IPS DF 4.7 (cell line): ENCODE measurements at regions not wholly inside any gene's neighbourhood (a gene's known extent, or its start where the extent isn't known, plus 50 kb on each side); places are given as distances from the start of the nearest gene placed in this dataset.

Source experiments
- DNase-seq: peaks from one replicate; pipeline ENCODE4 v3.0.0-alpha.2; 2013; ENCODE audit warnings: low spot score; ENCODE audit errors: extremely low read depth

DNA sequence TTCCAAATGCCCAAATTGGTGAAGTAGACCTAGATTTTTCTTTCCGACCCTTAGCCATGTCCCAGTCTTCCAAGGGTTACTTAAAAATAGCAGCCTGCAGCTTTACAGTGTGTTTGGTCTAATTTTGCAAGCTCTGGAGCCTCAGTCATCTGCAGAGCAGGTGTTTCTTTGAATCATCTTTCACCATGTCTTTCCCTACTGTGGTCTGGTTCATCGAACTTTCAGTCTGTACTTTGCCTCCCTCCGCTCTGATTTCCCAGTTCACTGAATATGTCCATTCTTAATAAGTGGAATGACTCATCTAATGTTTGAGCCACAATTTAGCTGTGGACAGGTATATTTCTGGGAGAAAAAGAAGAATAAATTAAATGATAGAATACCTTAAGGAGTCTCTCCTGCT, 1060.7 kb downstream of the EFNA5 start:
- DNase-seq: no peak

DNA sequence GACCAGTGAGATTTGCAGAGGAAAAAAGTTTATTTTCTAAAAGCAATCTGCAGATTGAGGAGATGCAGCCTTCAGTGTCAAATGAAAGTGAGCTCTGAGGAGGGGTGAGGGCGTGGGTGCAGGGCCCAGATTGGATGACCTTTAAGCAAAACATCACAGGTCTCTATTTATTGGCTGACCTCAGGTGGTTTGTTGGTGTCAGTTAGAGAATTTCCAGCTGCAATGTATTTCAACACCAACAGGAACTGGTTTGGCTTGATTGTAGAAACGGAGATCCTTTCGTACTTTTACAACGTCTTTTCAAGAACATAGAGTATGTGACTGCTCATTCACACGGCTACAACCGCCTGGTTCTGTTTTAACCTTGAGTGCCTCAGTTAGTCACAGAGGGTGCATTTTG, 1069.1 kb downstream of the EFNA5 start:
- DNase-seq: no peak

DNA sequence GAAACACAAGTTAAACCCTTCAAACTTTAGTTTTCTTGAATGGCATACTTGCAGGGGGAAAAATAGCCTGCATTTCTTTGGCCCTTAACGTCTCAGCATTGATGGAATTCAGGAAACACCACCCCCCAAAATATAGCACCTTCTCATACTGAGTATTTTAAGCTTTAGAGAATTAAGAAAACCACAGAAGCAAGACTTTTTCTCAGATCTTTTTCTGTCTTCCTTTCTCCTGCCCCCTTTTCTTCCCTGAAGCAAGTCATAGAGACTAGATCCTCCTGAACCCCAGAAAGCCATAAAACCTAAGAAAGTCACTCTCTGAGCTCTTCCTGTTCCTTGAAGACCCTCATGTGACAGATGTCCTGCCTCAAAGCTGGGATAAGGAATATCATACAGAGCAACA, 1069.9 kb downstream of the EFNA5 start:
- DNase-seq: no peak

DNA sequence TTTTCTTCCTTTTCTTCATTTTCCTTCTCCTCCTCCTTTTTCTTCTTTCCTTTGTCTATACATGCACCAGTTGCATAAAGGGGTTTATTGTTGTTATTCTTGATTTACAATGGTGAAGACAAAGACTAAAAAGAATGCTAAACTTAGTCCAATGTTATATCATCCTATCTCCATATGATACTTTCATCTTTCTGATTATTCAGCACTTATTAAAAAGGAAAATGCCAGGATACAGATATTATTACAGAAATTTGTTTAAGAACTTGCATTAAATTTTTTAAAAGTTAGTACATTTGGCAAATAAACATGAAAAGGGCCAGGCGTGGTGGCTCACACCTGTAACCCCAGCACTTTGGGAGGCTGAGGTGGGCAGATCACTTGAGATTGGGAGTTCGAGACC, 1074.9 kb downstream of the EFNA5 start:
- no peak for DNase-seq

DNA sequence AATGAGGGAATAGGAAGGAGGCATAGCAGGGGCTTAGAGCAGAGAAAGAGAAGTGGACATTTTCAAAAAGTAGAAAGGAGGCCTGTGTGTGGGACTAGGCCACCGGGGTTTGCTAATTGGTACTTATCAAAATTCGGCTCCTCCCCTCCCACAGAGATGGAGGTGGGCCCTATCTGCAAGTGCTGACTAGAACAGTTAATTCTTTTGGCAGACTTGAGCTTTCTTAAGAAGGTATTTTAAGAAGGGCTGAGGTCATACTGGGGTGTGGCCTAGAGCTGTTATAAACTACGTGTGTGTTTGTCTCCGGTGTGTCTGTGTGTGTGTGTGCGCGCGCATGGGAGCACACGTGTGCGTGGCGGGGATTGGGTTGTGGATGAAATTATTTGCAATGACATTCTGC, 1086.5 kb downstream of the EFNA5 start:
- DNase-seq: no peak

DNA sequence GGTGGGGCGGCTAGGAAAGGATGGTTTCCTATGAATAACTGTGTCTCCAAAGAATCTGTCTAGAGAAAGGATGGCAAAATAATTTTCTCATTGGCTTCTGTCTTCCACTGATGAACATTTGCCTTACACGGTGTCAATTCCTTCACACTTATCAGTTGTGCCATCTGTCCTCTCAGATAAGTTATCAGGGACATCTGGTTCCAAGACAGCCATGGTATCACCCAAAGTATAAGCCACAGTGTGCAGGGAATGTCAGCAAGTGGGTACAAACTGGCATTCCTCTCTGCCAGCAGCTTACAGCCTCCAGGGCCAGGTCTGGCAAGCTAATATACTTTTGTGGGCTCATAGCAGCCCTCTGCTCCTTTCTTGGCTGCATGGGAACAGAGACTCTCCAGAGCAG, 1092.0 kb downstream of the EFNA5 start:
- DNase-seq: no peak

DNA sequence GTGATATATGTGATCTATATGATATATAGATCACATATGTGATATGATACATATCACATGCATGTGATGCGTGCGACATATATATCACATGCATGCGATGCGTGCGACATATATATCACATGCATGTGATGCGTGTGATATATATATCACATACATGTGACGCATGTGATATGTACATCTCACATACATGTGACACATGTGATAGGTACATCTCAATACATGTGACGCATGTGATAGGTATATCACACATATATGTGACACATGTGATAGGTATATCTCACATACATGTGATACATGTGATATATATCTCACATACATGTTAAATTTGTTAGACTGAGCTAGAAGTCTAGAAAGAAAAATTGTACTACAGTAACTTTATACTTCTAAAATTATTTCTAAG, 1095.9 kb downstream of the EFNA5 start:
- no peak for DNase-seq

DNA sequence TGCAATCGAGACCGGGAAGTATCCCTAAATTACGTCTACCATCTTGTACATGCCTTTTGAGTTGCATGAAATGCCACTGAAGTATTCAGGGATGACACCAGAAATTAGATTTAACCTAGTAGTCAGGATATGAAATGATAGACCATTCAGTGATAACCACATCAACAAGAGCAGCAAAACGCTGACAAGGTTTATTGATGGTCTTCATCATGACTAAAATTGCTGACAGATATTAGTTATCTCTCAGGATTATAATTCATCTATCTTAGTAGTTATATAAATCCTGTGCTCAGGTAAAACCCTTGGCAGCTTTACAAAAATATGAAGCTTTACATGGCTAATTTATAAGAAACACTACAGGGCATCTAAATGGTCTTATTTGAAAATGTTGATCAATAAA, 1104.7 kb downstream of the EFNA5 start:
- DNase-seq: no peak

DNA sequence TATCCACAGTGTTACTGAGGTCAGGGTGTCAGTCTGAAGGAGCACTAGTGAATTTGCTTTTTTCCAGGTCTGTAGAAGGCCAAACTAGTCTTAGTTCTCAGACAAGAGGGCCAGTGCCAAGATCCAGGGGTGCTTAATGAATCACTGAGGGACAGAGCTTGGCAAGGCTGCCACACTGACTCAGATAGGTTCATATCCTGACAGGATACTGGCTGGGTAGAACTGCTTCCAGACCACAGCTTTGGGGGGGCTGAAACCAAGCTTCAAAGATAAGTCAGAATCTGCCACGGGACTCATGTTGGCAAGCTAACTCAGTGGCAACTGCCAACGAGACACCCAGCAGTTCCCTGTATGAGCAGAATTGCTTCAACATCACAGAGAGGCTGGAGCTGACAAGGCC, 1125.4 kb downstream of the EFNA5 start:
- DNase-seq: no peak

DNA sequence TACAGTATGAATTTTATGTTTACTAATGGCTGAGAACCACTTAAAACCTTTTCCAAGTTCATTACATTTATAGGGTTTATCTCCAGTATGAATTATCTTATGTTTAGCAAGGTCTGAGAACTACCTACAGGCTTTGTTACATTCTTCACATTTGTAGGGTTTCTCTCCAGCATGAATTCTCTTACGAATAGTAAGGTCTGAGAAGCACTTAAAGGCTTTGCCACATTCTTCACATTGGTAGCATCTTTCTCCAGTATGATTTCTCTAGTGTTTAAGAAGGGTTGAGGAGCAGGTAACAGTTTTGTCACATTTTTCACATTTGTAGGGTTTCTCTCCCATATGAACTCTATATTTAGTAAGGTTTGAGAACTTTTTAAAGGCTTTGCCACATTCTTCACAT, 1127.4 kb downstream of the EFNA5 start:
- DNase-seq: no peak

DNA sequence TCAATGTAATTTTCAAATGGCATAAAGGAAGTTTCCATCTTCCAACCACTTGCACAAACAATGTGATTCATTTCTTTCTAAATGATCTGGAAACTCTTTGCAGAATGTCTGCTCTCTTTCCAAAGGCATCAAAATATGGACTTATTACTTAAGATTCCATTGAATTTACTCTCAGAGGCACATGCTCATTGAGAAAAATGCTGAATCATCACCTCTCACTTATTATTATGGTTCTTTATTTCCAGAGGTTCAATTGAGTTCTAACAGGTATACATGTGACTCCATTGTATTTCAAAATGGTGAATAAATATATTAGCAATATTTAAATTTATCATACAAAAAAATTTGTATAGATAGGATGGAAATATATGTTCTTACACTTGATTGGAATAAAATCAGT, 1140.6 kb downstream of the EFNA5 start:
- no peak for DNase-seq

DNA sequence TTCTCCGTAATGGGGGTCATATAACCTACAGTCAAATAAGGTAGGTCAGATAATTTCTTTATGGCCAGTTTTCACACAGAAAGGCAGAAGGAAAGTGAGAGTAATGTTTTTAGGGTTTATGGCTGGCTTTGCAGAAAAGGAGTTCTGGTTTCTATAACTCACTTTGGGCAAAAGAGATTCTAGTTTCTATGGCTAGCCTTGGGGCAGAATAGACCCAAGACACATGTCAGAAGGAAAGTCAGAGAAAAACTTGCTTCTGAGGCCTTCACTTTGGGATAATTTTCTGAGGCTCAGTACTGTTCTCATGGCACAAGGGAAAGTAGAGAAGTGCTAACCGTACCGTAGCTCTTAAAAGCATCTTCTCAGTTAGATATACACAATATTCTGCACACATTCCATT, 1145.3 kb downstream of the EFNA5 start:
- no peak for DNase-seq

DNA sequence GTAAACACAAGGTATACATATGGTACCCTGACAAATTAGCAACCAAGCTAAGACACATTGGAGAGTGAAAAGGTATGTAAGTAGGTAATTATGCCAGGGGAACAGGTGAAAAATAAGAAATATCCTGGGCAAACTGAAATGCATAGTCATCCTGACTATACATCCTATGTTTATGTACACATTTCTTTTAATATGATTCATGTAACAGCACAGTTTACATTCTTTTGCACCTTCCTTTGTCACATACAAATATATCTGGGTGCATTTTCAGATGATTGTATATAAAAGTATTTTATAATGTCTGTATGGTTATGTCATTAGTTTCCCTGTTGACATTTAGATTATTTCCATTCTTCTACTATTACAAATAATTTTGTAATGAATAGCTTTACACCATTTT, 1146.9 kb downstream of the EFNA5 start:
- no peak for DNase-seq

DNA sequence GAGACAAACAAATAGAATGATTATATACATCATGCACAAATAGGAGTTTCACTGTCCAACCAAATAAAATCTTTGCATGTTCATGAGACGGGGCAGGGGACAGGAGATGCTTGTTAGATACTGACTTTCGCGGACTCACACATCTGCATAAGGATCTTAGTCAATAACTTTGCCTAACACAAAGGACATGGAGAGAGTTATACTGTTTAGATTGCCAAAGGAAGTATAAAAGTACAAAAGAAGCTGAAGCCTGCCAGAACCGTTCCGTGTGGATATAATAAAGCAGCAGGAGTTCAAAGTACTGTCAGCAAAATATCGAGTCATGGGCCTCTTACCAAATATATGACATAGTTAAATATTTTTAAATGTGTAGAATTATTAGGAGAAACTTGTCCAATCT, 1148.4 kb downstream of the EFNA5 start:
- DNase-seq: no peak

DNA sequence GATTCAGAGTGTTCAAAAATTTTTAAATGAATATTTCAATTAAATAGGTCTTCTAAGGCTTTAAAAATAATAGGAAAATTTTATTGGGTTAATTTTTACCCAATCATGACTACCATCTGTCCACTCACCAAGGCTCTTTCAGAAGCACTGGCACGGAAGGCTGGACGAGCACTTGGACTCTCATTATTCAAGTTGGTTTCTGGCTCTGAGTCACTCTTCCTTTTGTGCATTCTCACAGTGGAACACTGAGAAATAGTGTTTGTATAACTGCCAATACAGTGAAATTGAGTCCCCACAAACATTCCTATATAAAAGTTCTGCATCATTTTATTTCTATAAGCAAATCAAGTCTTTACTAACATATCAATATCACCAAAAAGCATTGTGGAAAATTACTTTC, 1149.0 kb downstream of the EFNA5 start:
- no peak for DNase-seq

DNA sequence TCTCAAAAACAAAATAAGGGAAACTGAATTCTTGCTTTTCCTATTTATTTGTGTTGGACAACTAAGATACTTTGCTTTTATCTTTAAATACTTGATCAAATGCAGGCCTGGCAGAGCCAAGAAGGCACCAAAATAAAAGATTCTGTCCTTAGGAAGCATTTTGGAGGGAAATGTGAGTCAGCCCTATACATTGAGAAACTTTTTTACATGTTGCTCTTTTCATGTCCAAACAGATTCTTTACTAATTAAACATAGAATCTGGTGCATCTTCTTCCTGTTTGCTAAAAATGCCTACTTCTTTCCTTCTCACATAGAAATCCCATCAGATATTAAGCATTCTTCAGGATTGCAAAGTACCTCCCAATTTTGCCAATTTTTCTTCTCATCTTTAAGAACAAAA, 1160.4 kb downstream of the EFNA5 start:
- DNase-seq: no peak

DNA sequence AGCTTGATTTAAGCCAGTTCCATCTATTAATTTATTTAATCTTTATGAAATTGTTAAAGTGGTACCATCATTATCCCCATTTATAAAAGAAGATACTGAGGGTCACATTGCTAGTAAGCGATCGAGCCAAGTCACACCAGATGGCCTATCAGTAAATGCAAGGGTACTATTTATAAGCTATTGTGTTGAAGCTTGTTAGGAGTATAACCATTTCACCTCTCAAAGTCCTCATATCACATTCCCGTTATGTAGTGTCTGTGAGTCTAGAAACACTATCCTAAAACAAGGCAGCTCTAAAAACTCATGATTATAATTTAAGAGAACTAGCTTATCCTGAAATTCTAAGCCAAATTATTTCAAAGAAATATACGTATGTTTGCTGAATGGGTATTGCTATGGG, 1161.8 kb downstream of the EFNA5 start:
- DNase-seq: no peak

DNA sequence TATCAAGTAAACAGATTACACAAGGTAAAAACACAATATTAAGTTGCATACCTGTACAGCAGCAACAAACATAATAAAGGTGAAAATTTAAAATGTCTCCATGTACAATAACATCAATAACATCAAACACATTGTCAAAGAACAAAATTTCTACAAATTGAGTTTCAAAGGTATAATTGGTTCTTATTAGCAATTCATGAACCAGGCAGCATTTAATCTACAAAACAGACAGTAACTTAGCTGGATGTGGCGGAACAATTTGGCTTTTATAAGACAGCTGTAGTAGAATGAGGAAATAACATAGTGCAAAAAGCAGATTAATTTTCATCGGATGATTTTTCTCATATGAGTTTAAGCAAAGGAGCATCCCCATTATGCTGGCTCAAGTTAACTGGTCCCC, 1176.8 kb downstream of the EFNA5 start:
- DNase-seq: no peak

DNA sequence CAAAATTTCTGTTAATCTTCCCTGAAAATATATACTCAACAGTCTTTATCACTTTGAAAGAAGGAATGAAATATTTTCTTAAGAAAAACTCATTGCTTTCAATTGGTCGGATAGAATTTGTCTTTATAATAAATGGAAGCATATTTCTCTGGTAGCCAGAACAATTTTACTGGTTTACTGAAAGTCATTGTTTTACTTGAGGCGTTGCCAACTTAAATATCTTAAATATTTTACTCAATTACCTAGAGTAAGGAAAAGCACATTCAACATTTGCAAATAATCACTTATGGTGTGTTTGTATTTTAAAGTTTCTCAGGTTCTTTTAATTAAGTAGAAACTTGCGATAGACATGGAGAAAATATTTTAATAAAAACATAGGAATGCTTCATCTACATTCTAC, 1181.7 kb downstream of the EFNA5 start:
- no peak for DNase-seq

DNA sequence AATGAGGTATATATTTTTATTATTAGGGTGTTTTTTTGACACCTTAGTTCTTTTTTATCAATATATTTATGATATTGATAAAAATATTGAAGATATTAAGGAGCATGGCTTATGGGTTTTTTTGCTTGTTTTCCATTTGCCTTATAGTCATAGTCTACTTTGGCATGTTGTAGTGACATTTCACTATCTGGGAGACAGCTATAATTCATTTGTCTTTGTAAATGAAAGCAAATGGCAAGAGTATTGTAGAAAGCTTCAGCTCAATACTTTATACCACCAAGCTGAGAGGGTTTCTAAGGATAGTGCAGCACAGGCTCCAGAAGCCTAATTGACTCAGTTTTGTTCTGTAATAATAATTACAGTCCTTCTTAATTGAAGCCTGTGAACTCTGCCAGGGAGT, 1182.3 kb downstream of the EFNA5 start:
- no peak for DNase-seq

DNA sequence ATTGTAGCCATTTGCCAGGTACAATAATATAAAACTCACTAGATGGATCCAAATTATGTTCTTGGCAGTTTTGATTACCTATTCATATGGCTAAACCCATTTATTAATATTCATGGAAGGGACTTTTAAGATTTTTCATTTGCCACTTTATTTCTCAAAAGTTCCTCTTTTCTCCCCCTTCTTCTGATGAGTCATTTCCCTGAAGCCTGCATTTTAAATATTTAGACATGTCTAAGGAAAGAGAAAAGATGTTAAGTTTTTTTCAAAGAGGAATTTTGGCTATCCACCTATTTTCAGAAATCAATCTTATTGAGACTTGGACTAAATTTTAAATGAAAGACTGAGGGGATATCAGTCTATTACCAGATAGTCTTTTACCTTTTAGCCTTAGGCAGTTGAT, 1189.4 kb downstream of the EFNA5 start:
- no peak for DNase-seq

DNA sequence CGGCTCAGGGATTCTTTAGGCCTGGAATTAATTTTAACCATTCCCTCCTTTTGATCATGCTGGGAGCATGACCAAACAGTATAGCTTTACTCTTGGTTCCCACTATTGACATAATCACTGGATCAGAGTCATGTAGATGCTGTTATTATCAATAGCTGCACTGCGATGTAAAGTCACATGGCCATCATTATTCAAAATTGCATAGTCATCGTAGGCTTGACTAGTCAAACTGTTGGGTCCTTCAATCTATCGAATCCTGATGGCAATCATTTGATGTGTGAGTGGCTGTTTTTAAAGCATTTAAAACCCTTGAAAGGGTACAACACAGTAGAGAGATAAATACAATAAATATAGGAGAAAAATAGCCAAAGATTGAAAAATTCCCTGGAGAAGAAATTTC, 1194.1 kb downstream of the EFNA5 start:
- DNase-seq: no peak

DNA sequence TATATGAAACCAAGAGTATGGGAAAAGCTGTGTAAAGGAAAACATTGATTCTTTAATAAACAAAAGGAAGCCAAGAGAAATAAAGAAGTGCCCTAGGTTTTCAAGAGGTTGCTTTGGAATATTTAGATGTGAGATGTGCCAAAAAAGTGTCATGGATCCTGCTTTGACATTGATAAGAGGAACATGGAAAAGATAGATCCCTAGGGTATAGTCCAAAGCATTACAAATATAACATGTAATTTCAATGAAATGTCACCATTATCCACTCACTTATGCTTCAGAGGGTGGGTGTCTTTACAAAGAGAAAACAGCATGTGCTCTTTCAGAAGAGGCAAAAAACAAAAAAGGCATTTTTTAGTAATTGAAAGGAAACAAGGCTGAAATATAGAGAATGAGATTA, 1196.7 kb downstream of the EFNA5 start:
- DNase-seq: no peak

DNA sequence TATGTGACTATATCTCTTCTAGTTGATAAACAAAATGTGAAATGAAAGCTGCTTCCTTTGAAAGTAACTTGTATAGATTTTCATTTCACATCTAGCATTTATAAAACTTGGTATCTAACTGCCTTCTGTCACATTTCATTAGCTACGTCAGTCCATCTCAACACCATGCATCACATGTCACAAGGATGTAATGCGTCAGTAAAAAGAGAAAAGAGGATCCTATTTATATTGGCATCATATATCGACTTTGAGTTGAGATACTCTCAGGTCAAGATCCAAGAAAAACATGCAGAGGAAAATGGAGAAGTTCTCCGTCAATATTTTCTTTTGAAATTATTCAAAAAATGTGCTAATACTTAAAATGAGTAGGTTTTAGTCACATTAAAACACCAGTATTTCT, 1211.2 kb downstream of the EFNA5 start:
- no peak for DNase-seq
